Neural progenitor cell (in vitro differentiated cells): ENCODE measurements at regions not wholly inside any gene's neighbourhood (a gene's known extent, or its start where the extent isn't known, plus 50 kb on each side); places are given as distances from the start of the nearest gene placed in this dataset.

Experiments used
- DNase-seq: peaks from one replicate; pipeline ENCODE4 v3.0.0-alpha.2; 2016; ENCODE audit warnings: low spot score
- H2AFZ ChIP-seq: fragments of 200-600 bp; sonication (generic); replicated peaks from 2 replicates; pipeline ENCODE4 v1.6.1; 2016; ENCODE audit warnings: antibody characterized with exemption
- H3F3A ChIP-seq: fragments of 200-600 bp; sonication (generic); 2 replicates; pipeline ENCODE4 v1.6.1; 2016; ENCODE audit warnings: antibody characterized with exemption, low read depth
- H3K27ac ChIP-seq: fragments of 200-600 bp; sonication (generic); 2 replicates; pipeline ENCODE4 v1.5.1; 2016; ENCODE audit warnings: mild to moderate bottlenecking
- H3K27me3 ChIP-seq: fragments of 200-600 bp; sonication (generic); 2 replicates; pipeline ENCODE4 v1.6.1; 2016; ENCODE audit warnings: mild to moderate bottlenecking, moderate library complexity
- H3K36me3 ChIP-seq: fragments of 200-600 bp; sonication (generic); 2 replicates; pipeline ENCODE4 v1.5.1; 2016
- H3K4me1 ChIP-seq: fragments of 200-600 bp; sonication (generic); 2 replicates; pipeline ENCODE4 v1.6.1; 2016; ENCODE audit warnings: mixed run types
- H3K4me2 ChIP-seq: fragments of 200-600 bp; sonication (generic); 2 replicates; pipeline ENCODE4 v1.6.1; 2016
- H3K4me3 ChIP-seq: fragments of 200-600 bp; sonication (generic); 2 replicates; pipeline ENCODE4 v1.5.1; 2016
- H3K79me2 ChIP-seq: fragments of 200-600 bp; sonication (generic); 2 replicates; pipeline ENCODE4 v1.6.1; 2016; ENCODE audit warnings: low read depth
- H3K9ac ChIP-seq: fragments of 200-600 bp; sonication (generic); 2 replicates; pipeline ENCODE4 v1.6.1; 2016
- H3K9me3 ChIP-seq: fragments of 200-600 bp; sonication (generic); 2 replicates; pipeline ENCODE4 v1.5.1; 2016; ENCODE audit warnings: low read depth
- H4K20me1 ChIP-seq: fragments of 200-600 bp; sonication (generic); 2 replicates; pipeline ENCODE4 v1.6.1; 2016; ENCODE audit warnings: low read depth
- H3K27ac Mint-ChIP-seq: 3 replicates; pipeline ENCODE4 v1.8.0; 2021; ENCODE audit warnings: mixed read lengths
- H3K27me3 Mint-ChIP-seq: 2 replicates; pipeline ENCODE4 v1.8.0; 2022; ENCODE audit warnings: low read depth, mild to moderate bottlenecking, inconsistent platforms, moderate library complexity, mixed read lengths; ENCODE audit not compliant: insufficient read depth
- H3K36me3 Mint-ChIP-seq: 3 replicates; pipeline ENCODE4 v1.8.0; 2021; ENCODE audit warnings: mixed read lengths
- H3K4me1 Mint-ChIP-seq: 3 replicates; pipeline ENCODE4 v1.8.0; 2021; ENCODE audit warnings: mixed read lengths
- H3K4me3 Mint-ChIP-seq: 3 replicates; pipeline ENCODE4 v1.8.0; 2021; ENCODE audit warnings: mild to moderate bottlenecking, moderate library complexity, mixed read lengths
- H3K9me3 Mint-ChIP-seq: 3 replicates; pipeline ENCODE4 v1.8.0; 2020; ENCODE audit warnings: mixed read lengths
- EZH2 ChIP-seq: fragments of 200-600 bp; sonication (generic); IDR thresholded peaks from 2 replicates; pipeline ENCODE4 v1.6.1; 2017; ENCODE audit warnings: antibody characterized with exemption, mild to moderate bottlenecking, moderate library complexity
- EZH2phosphoT487 ChIP-seq: fragments of 200-600 bp; sonication (generic); IDR thresholded peaks from 2 replicates; pipeline ENCODE4 v1.6.1; 2017; ENCODE audit warnings: antibody characterized with exemption
- TF ChIP-seq, protein P1 (sequence below): fragments of 200-600 bp; sonication (generic); IDR thresholded peaks from 2 replicates; pipeline ENCODE4 v1.5.1; 2017; ENCODE audit warnings: antibody characterized with exemption, mild to moderate bottlenecking

DNA sequence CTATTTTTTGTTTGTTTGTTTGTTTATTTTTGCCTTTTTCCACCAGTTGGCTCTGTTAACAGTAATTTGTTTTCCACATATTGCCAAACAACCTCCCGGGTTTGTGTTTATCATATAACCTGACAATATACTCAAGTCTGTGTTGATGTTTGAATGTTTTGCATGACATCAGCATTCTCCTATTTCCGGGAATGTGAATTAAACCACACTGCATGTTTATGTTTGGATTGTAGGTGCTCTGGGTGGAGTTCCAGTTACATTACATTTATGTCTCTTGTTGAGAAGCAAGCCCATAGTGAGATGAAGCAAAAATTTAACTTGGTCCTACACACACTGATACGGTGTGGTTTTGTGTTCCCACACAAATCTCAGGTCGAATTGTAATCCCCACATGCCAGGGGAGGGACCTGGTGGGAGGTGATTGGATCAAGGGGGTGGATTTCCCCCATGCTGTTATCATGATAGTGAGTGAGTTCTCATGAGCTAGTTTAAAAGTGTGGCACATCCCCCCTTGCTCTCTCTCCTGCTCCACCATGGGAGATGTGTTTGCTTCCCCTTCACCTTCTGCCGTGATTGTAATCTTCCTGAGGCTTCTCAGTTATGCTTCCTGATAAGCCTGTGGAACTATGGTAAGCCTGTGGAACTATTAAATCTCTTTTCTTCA is 54.4 kb upstream of the CLNK start:
- H3K27ac ChIP-seq = no peak overlapping the region
- H3K4me2 ChIP-seq = no peak overlapping the region
- no peak overlapping the region for H3K4me3 Mint-ChIP-seq
- no peaks in the 10 kb centered on the region for H3K79me2 ChIP-seq
- H3K9ac ChIP-seq = no peak overlapping the region
- no peak overlapping the region for H3K27ac Mint-ChIP-seq
- H3K4me3 ChIP-seq = no peak overlapping the region
- H3K9me3 Mint-ChIP-seq = no peaks in the 10 kb centered on the region
- DNase-seq = no peak
- peaks cover 2% of the 10 kb centered on the region for H3K27me3 Mint-ChIP-seq
- no peaks in the 10 kb centered on the region for H4K20me1 ChIP-seq
- H3K9me3 ChIP-seq = no peaks in the 10 kb centered on the region
- no peaks in the 10 kb centered on the region for H3K36me3 ChIP-seq
- no peak overlapping the region for H2AFZ ChIP-seq
- H3F3A ChIP-seq = no peaks in the 10 kb centered on the region
- H3K27me3 ChIP-seq = no peaks in the 10 kb centered on the region
- no peaks in the 10 kb centered on the region for H3K36me3 Mint-ChIP-seq
- no peaks in the 10 kb centered on the region for H3K4me1 ChIP-seq
- TF ChIP-seq, protein P1, sequence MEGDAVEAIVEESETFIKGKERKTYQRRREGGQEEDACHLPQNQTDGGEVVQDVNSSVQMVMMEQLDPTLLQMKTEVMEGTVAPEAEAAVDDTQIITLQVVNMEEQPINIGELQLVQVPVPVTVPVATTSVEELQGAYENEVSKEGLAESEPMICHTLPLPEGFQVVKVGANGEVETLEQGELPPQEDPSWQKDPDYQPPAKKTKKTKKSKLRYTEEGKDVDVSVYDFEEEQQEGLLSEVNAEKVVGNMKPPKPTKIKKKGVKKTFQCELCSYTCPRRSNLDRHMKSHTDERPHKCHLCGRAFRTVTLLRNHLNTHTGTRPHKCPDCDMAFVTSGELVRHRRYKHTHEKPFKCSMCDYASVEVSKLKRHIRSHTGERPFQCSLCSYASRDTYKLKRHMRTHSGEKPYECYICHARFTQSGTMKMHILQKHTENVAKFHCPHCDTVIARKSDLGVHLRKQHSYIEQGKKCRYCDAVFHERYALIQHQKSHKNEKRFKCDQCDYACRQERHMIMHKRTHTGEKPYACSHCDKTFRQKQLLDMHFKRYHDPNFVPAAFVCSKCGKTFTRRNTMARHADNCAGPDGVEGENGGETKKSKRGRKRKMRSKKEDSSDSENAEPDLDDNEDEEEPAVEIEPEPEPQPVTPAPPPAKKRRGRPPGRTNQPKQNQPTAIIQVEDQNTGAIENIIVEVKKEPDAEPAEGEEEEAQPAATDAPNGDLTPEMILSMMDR = no peak
- no peak for TF ChIP-seq EZH2phosphoT487
- TF ChIP-seq EZH2 = no peak
- peaks cover 7% of the 10 kb centered on the region for H3K4me1 Mint-ChIP-seq

DNA sequence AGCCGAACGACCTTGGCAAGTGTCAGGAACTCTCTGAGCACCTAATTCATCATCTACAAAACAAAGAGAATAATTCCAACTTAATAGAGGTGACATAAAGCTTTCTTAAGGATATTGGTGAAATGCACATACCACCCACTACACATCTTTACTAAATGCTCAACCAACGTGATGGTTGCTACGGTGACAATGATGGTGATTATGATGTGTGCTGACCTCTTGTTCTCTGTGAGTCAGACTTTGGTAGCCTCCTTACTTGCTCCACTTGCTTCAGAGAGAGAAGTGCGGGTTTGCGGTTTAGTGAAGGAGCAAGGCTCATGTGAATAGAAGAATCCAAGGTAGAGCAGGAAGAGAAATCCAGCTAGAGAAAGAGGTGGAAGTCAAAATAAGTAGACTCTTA is 52.8 kb upstream of the CLNK start:
- Histone ChIP-seq H2AFZ (no peak overlapping the region), H3K9me3 (no peaks in the 10 kb centered on the region), H3K4me2 (no peak overlapping the region), H3K4me1 (no peaks in the 10 kb centered on the region), H3K79me2 (no peaks in the 10 kb centered on the region), H4K20me1 (no peaks in the 10 kb centered on the region), H3K9ac (no peak overlapping the region), H3K36me3 (no peaks in the 10 kb centered on the region), H3F3A (no peaks in the 10 kb centered on the region), H3K27ac (no peak overlapping the region), H3K4me3 (no peak overlapping the region), H3K27me3 (no peaks in the 10 kb centered on the region)
- no peak overlapping the region for H3K27ac Mint-ChIP-seq
- peaks cover 2% of the 10 kb centered on the region for H3K27me3 Mint-ChIP-seq
- peaks cover 11% of the 10 kb centered on the region for H3K4me1 Mint-ChIP-seq
- no peaks in the 10 kb centered on the region for H3K9me3 Mint-ChIP-seq
- TF ChIP-seq EZH2phosphoT487 (no peak), EZH2 (no peak)
- TF ChIP-seq, protein P1 = no peak
- no peak for DNase-seq
- H3K4me3 Mint-ChIP-seq = no peak overlapping the region
- H3K36me3 Mint-ChIP-seq = no peaks in the 10 kb centered on the region

DNA sequence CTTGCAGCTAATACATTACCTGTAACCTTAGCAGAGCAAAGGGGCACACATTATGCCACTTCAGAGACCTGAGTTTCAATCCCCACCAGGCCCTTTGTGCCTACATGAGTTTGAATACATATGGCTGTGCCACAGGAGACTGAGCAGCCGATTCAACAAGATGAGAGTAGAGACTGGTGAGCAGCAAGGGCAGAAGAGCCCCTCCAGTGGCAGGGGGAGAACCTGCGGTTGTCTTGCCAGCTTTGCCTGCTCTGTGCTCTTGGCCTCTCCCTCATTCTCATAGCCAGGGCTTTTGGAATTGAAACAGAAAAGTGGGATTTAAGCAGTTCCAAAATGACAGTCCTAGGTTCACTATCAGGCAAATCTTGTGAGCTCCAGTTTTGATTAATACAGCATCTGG is 52.3 kb upstream of the CLNK start:
- Histone ChIP-seq H3K4me3 (no peak overlapping the region), H3K79me2 (no peaks in the 10 kb centered on the region), H3K4me2 (no peak overlapping the region), H3K36me3 (no peaks in the 10 kb centered on the region), H3F3A (no peaks in the 10 kb centered on the region), H3K27ac (no peak overlapping the region), H3K27me3 (no peaks in the 10 kb centered on the region), H3K4me1 (no peaks in the 10 kb centered on the region), H4K20me1 (no peaks in the 10 kb centered on the region), H3K9ac (no peak overlapping the region), H3K9me3 (no peaks in the 10 kb centered on the region), H2AFZ (no peak overlapping the region)
- Mint-ChIP-seq H3K36me3 (no peaks in the 10 kb centered on the region), H3K9me3 (no peaks in the 10 kb centered on the region), H3K4me1 (peaks cover 11% of the 10 kb centered on the region), H3K27me3 (peaks cover 2% of the 10 kb centered on the region), H3K4me3 (no peak overlapping the region), H3K27ac (no peak overlapping the region)
- no peak for DNase-seq
- TF ChIP-seq, protein P1 = no peak
